HepG2 (cell line): ENCODE measurements at regions not wholly inside any gene's neighbourhood (a gene's known extent, or its start where the extent isn't known, plus 50 kb on each side); places are given as distances from the start of the nearest gene placed in this dataset.

Experiments used
- ATAC-seq: fragments of 200-7000 bp; cut with Tn5 transposase; 3 replicates; pipeline ENCODE4 v1.9.1; 2020; ENCODE audit warnings: mild to moderate bottlenecking, moderate library complexity
- BruUV-seq: library from RNA; stranded (reverse); fragments of 400-500 nt; replicated peaks from 2 replicates; lab custom pipeline; 2021; lab: Mats Ljungman, UMichigan
- CTCF ChIA-PET: fragments of 300-600 bp; formaldehyde crosslinking; extraction: SDS; loops from one replicate; lab custom pipeline; 2021; ENCODE audit warnings: low total read pairs, inconsistent platforms, low intra/inter-chr PET ratio; lab: Yijun Ruan, JAX
- POLR2A ChIA-PET: fragments of 350-600 bp; sonication (Branson Sonifier 250); formaldehyde crosslinking; loops from one replicate; lab custom pipeline; 2020; ENCODE audit warnings: antibody characterized with exemption, inconsistent platforms; lab: Yijun Ruan, JAX
- DNase-seq: peaks from one replicate; pipeline ENCODE4 v3.0.0-alpha.2; 2015; ENCODE audit warnings: low spot score
- FAIRE-seq: peaks from 3 replicates; lab custom pipeline; 2011; peaks lifted over from hg19 to GRCh38; lab: Jason Lieb, UNC
- H2AFZ ChIP-seq: one replicate; pipeline ENCODE4 v1.6.1; 2011; ENCODE audit warnings: low read length, inconsistent platforms
- H3K27ac ChIP-seq: fragments of 300-600 bp; 3 replicates; pipeline ENCODE4 v1.8.0; 2011; ENCODE audit warnings: mixed run types, mild to moderate bottlenecking, mixed read lengths, low read length, inconsistent platforms; ENCODE audit not compliant: insufficient read depth; ENCODE audit errors: extremely low read length
- H3K27me3 ChIP-seq, 2 experiments: fragments of 200-600 bp in 1 of 2; 2 replicates in 1 of 2; 3 replicates in 1 of 2; pipeline versions ENCODE4 v1.6.0 to v1.8.0; 2011; ENCODE audit warnings: low read length in 2 of 2, mild to moderate bottlenecking in 2 of 2, moderate library complexity in 2 of 2, inconsistent platforms in 1 of 2; ENCODE audit not compliant: insufficient read depth in 2 of 2, control insufficient read depth in 1 of 2
- H3K36me3 ChIP-seq, 2 experiments: fragments of 200-600 bp in 1 of 2; replicated peaks in 1 of 2; 2 replicates in 1 of 2; 3 replicates in 1 of 2; pipeline versions ENCODE4 v1.5.1 to v1.8.0; 2011; ENCODE audit warnings: low read length in 2 of 2, inconsistent platforms in 1 of 2; ENCODE audit not compliant: insufficient read depth in 2 of 2, control insufficient read depth in 1 of 2
- H3K4me1 ChIP-seq: 2 replicates; pipeline ENCODE4 v1.5.1; 2012; ENCODE audit warnings: low read length, inconsistent platforms; ENCODE audit not compliant: insufficient read depth
- H3K4me2 ChIP-seq: 2 replicates; pipeline ENCODE4 v1.6.0; 2011; ENCODE audit warnings: low read depth, low read length, inconsistent platforms
- H3K4me3 ChIP-seq, 3 experiments: fragments of 200-600 bp in 1 of 3; sonication (generic), shearing (Covaris generic) in 1 of 3; replicated peaks in 1 of 3; 2 replicates each; pipeline ENCODE4 v1.5.1; 2011 to 2016; ENCODE audit warnings: low read length in 3 of 3, inconsistent platforms in 2 of 3, low read depth in 2 of 3, mild to moderate bottlenecking in 2 of 3, control low read depth in 1 of 3, mixed read lengths in 1 of 3; ENCODE audit not compliant: insufficient read depth in 1 of 3
- H3K79me2 ChIP-seq: one replicate; pipeline ENCODE4 v1.6.1; 2011; ENCODE audit warnings: low read length, inconsistent platforms; ENCODE audit not compliant: insufficient read depth
- H3K9ac ChIP-seq: 2 replicates; pipeline ENCODE4 v1.6.0; 2011; ENCODE audit warnings: mild to moderate bottlenecking, low read depth, low read length, inconsistent platforms; ENCODE audit not compliant: insufficient read depth
- H3K9me3 ChIP-seq: 2 replicates; pipeline ENCODE4 v1.5.1; 2012; ENCODE audit warnings: mild to moderate bottlenecking, low read length
- H4K20me1 ChIP-seq: 2 replicates; pipeline ENCODE4 v1.6.0; 2011; ENCODE audit warnings: inconsistent platforms, mild to moderate bottlenecking, low read length, moderate library complexity; ENCODE audit not compliant: insufficient read depth
- CTCF ChIP-seq: sonication (generic); formaldehyde crosslinking; IDR thresholded peaks from 2 replicates; pipeline ENCODE4 v1.5.0; 2020; ENCODE audit warnings: mild to moderate bottlenecking, missing genetic modification reagents, moderate library complexity
- ELK4 ChIP-seq: sonication (generic); formaldehyde crosslinking; IDR thresholded peaks from 2 replicates; pipeline ENCODE4 v1.9.0; 2021; ENCODE audit warnings: missing genetic modification reagents, borderline replicate concordance
- JUNB ChIP-seq: sonication (generic); formaldehyde crosslinking; IDR thresholded peaks from 2 replicates; pipeline ENCODE4 v1.8.0; 2022; ENCODE audit warnings: missing genetic modification reagents, mild to moderate bottlenecking, borderline replicate concordance
- MBD4 ChIP-seq: IDR thresholded peaks from 2 replicates; pipeline ENCODE4 v1.6.1; 2012; ENCODE audit warnings: low read length, inconsistent platforms, borderline replicate concordance
- MXI1 ChIP-seq: IDR thresholded peaks from 3 replicates; pipeline ENCODE4 v1.6.1; 2012; ENCODE audit warnings: low read depth, low read length, inconsistent platforms, borderline replicate concordance
- ZNF569 ChIP-seq: sonication (generic); formaldehyde crosslinking; IDR thresholded peaks from 2 replicates; pipeline ENCODE4 v1.5.0; 2020; ENCODE audit warnings: mild to moderate bottlenecking, missing genetic modification reagents, moderate library complexity, borderline replicate concordance
- WGBS: methylation state at CpG from one replicate; pipeline ENCODE4 v1.1.6; 2017; ENCODE audit warnings: low lambda C conversion rate; 5-methylcytosine and 5-hydroxymethylcytosine counted together
- in situ Hi-C: cut with HindIII; loops from 2 replicates; pipeline ENCODE4 v1.10.0; 2017; ENCODE audit warnings: low pct_unique_long_range_greater_than_20kb; ENCODE audit not compliant: extremely low pct_ligation_motif_present
- intact Hi-C: fragments of 100-400 bp; cut with micrococcal nuclease; formaldehyde crosslinking; loops from one replicate; pipeline ENCODE4 v1.10.0; 2022; ENCODE audit not compliant: unreplicated experiment

GRCh38 chr1:208868554-208868953 lies 624.4 kb upstream of the PLXNA2 start:
- no peak overlapping the region for H3K27ac ChIP-seq
- H3K4me3 ChIP-seq = no peak overlapping the region
- ATAC-seq (no peak), FAIRE-seq (no peak)
- no peak overlapping the region for H3K9ac ChIP-seq
- POLR2A ChIA-PET = no interaction called here
- no peaks in the 10 kb centered on the region for H3K27me3 ChIP-seq
- no peaks in the 10 kb centered on the region for H3K79me2 ChIP-seq
- TF ChIP-seq JUNB (no peak), ELK4 (CRISPR knock-in tag) (no peak), ZNF569 (CRISPR knock-in tag) (no peak), MXI1 (no peak), CTCF (CRISPR knock-in tag) (no peak), MBD4 (no peak)
- TF ChIP-seq, all 625 proteins: peak for 0
- in situ Hi-C loops = no loop called here
- Histone ChIP-seq H3K9me3 (no peaks in the 10 kb centered on the region), H4K20me1 (no peaks in the 10 kb centered on the region), H3K4me2 (no peak overlapping the region), H3K36me3 (no peaks in the 10 kb centered on the region), H3K4me1 (no peaks in the 10 kb centered on the region), H2AFZ (no peak overlapping the region)
- DNase-seq = no peak
- 1% methylated on average over 2 of the region's 2 CpGs for WGBS
- intact Hi-C loops = no loop called here
- CTCF ChIA-PET = no interaction called here
- no TSS peak for BruUV-seq
